Stomach (tissue), 8 donors: ENCODE measurements at regions not wholly inside any gene's neighbourhood (a gene's known extent, or its start where the extent isn't known, plus 50 kb on each side); places are given as distances from the start of the nearest gene placed in this dataset.

Experiments used
- DNase-seq, 2 donors: peaks; one replicate each; pipeline versions ENCODE4 v3.0.0 to v3.0.0-alpha.2; 2013 to 2019
- H3K27ac ChIP-seq, 5 donors: fragments of 200-600 bp in 4 of 5; sonication (generic) in 4 of 5; one replicate each; pipeline ENCODE4 v1.5.1; 2013 to 2019; ENCODE audit warnings: mild to moderate bottlenecking in 1 of 5, moderate library complexity in 1 of 5
- H3K27me3 ChIP-seq, 3 donors: fragments of 200-600 bp; sonication (generic); one replicate each; pipeline ENCODE4 v1.5.1; 2017 to 2019; ENCODE audit warnings: mixed run types in 1 of 3
- H3K36me3 ChIP-seq, 4 donors: fragments of 200-600 bp; sonication (generic); 1 replicate in 3 of 4; 2 replicates in 1 of 4; pipeline ENCODE4 v1.5.1; 2016 to 2019
- H3K4me1 ChIP-seq, 4 donors: fragments of 200-600 bp; sonication (generic); one replicate each; pipeline ENCODE4 v1.5.1; 2016 to 2019
- H3K4me3 ChIP-seq, 4 donors: fragments of 200-600 bp; sonication (generic) in 3 of 4; one replicate each; pipeline ENCODE4 v1.5.1; 2016 to 2019; ENCODE audit warnings: mild to moderate bottlenecking in 1 of 4
- H3K9me3 ChIP-seq, 4 donors: fragments of 200-600 bp; sonication (generic); one replicate each; pipeline ENCODE4 v1.5.1; 2016 to 2019
- EP300 ChIP-seq: sonication (generic); formaldehyde crosslinking; IDR thresholded peaks from one replicate; pipeline ENCODE4 v1.6.1; 2017; ENCODE audit warnings: antibody characterized with exemption
- POLR2A ChIP-seq, 4 donors: fragments of 450-650 bp; IDR thresholded peaks; one replicate each; pipeline ENCODE4 v1.6.1; 2016; ENCODE audit warnings: antibody characterized with exemption in 4 of 4, control low read depth in 2 of 4, mild to moderate bottlenecking in 1 of 4, moderate library complexity in 1 of 4
- POLR2AphosphoS5 ChIP-seq, 3 donors: sonication (generic); formaldehyde crosslinking; IDR thresholded peaks; one replicate each; pipeline ENCODE4 v1.6.1; 2016; ENCODE audit warnings: antibody characterized with exemption in 3 of 3
- WGBS, 5 donors: extraction: QIAGEN DNeasy Blood & Tissue Kit in 3 of 5; methylation state at CpG; one replicate each; pipeline versions ENCODE4 v1.1.5 to v1.1.7; 2013 to 2018; 5-methylcytosine and 5-hydroxymethylcytosine counted together
- intact Hi-C: fragments of 100-400 bp; cut with DNase I; formaldehyde crosslinking; loops from one replicate; pipeline ENCODE4 v1.15.1; 2023; ENCODE audit warnings: low total_unique reads
- TF ChIP-seq, protein P1 (sequence below), 7 experiments: fragments of 450-650 bp in 4 of 7; fragments of 200-600 bp in 3 of 7; sonication (generic) in 3 of 7; IDR thresholded peaks; one replicate each; pipeline ENCODE4 v1.5.1; 2016 to 2019; ENCODE audit warnings: antibody characterized with exemption in 7 of 7, control low read depth in 2 of 7, mild to moderate bottlenecking in 1 of 7
- donor health status: healthy with polysubstance abuse.
- donor health status: Bipolar disorder and iron deficiency.
- donor health status: healthy.

DNA sequence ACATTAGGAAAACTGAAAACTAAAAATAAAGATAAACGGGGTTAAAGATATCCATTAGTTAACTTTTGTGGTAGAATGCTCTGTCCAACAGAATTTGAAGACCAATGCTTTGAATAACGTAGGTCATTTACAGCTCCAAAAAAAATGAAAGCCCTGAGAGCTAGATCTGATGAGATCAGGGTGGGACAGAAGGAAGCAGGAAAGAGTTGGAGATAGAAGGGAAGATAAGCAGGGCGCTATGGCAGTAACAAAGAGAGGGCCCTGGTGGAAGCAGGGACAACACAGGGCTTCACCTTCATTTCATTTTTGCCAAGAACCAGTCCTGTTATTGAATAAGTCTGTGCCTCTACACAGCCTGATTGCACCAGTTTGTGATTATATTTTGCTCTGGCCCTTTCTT lies 51.0 kb upstream of the RGS8 start:
- intact Hi-C loops, result no loop called here
- Histone ChIP-seq H3K4me3 (no peak overlapping the region), H3K27me3 (no peaks in the 10 kb centered on the region), H3K36me3 (no peaks in the 10 kb centered on the region), H3K9me3 (no peaks in the 10 kb centered on the region), H3K27ac (no peak overlapping the region), H3K4me1 (peaks cover 0 to 10% (median 7%) of the 10 kb centered on the region in 4 donors)
- TF ChIP-seq, protein P1, sequence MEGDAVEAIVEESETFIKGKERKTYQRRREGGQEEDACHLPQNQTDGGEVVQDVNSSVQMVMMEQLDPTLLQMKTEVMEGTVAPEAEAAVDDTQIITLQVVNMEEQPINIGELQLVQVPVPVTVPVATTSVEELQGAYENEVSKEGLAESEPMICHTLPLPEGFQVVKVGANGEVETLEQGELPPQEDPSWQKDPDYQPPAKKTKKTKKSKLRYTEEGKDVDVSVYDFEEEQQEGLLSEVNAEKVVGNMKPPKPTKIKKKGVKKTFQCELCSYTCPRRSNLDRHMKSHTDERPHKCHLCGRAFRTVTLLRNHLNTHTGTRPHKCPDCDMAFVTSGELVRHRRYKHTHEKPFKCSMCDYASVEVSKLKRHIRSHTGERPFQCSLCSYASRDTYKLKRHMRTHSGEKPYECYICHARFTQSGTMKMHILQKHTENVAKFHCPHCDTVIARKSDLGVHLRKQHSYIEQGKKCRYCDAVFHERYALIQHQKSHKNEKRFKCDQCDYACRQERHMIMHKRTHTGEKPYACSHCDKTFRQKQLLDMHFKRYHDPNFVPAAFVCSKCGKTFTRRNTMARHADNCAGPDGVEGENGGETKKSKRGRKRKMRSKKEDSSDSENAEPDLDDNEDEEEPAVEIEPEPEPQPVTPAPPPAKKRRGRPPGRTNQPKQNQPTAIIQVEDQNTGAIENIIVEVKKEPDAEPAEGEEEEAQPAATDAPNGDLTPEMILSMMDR (IDR thresholded peaks at IDR 0.05), result no peak
- TF ChIP-seq EP300, result no peak
- no peak for TF ChIP-seq POLR2AphosphoS5 (IDR thresholded peaks at IDR 0.05)
- TF ChIP-seq POLR2A (IDR thresholded peaks at IDR 0.05), result no peak
- no peak for DNase-seq
- WGBS, 5 donors, result 72 to 77% (median 75%) methylated on average over 3 of the region's 3 CpGs

DNA sequence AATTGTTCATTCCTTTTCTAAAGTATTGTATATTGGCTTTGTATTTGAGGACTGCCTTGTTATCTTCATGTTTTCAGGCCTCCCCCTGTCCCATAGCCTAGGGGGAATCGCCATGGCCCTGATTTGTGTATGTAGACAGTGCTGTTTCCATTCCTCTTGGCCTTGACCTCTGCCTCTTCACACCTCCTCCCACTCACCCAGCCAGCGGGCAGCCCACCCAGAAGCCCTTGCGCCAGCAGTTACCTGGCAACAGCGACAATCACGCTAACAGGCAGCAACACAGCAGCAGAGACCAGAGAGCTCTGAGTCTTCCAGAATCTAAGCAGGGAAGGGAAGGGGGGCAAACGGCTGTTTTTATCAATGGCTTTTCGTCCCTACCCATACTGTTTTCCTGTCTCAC lies 50.0 kb upstream of the NPL start:
- peak in 1 of 2 donors; percentile 75 for DNase-seq
- no peaks in the 10 kb centered on the region for H3K4me1 ChIP-seq
- WGBS, 5 donors, result 42 to 59% (median 45%) methylated on average over 7 of the region's 7 CpGs
- TF ChIP-seq EP300 (no peak), POLR2AphosphoS5 (IDR thresholded peaks at IDR 0.05) (no peak), POLR2A (IDR thresholded peaks at IDR 0.05) (no peak)
- TF ChIP-seq, protein P1 (IDR thresholded peaks at IDR 0.05), result no peak
- H3K9me3 ChIP-seq, result no peaks in the 10 kb centered on the region
- no peak overlapping the region for H3K27ac ChIP-seq
- H3K36me3 ChIP-seq, result no peaks in the 10 kb centered on the region
- no peaks in the 10 kb centered on the region for H3K27me3 ChIP-seq
- H3K4me3 ChIP-seq, result no peak overlapping the region
- intact Hi-C loops, result no loop called here
